ENCODE measurements at regions not wholly inside any gene's neighbourhood (a gene's known extent, or its start where the extent isn't known, plus 50 kb on each side); places are given as distances from the start of the nearest gene placed in this dataset.

- DNase-seq (ENCODE audit: low spot score) = no peak
- no peak for TF ChIP-seq CTCF (IDR thresholded peaks at IDR 0.05; ENCODE audit: extremely low read depth, missing control alignments)
Observed at GRCh38 chr6:1076531-1077459, 235.1 kb upstream of the FOXQ1 start.

- no peak for TF ChIP-seq CTCF (IDR thresholded peaks at IDR 0.05; ENCODE audit: extremely low read depth, missing control alignments)
- DNase-seq (ENCODE audit: low spot score) = no peak
Observed at GRCh38 chr6:1075880-1076279, 236.0 kb upstream of the FOXQ1 start.

- no peak for DNase-seq (ENCODE audit: low spot score)
- TF ChIP-seq CTCF (IDR thresholded peaks at IDR 0.05; ENCODE audit: extremely low read depth, missing control alignments) = no peak
Observed at GRCh38 chr6:1075444-1075843, 236.5 kb upstream of the FOXQ1 start.

- TF ChIP-seq CTCF (IDR thresholded peaks at IDR 0.05; ENCODE audit: extremely low read depth, missing control alignments) = no peak
- no peak for DNase-seq (ENCODE audit: low spot score)
Observed at GRCh38 chr6:1070085-1070521, 241.8 kb upstream of the FOXQ1 start.

- TF ChIP-seq CTCF (IDR thresholded peaks at IDR 0.05; ENCODE audit: extremely low read depth, missing control alignments) = no peak
- DNase-seq (ENCODE audit: low spot score) = no peak
Observed at GRCh38 chr6:1068905-1069304, 243.0 kb upstream of the FOXQ1 start.

- TF ChIP-seq CTCF (IDR thresholded peaks at IDR 0.05; ENCODE audit: extremely low read depth, missing control alignments) = no peak
Observed at GRCh38 chr6:1068068-1068467, 243.8 kb upstream of the FOXQ1 start.

GRCh38 chr6:1067346-1067745 is 244.6 kb upstream of the FOXQ1 start:
- no peak for DNase-seq (ENCODE audit: low spot score)
- no peak for TF ChIP-seq CTCF (IDR thresholded peaks at IDR 0.05; ENCODE audit: extremely low read depth, missing control alignments)

More at GRCh38 chr6:1068068-1068467, 243.8 kb upstream of the FOXQ1 start:
- DNase-seq (ENCODE audit: low spot score) = no peak

Data from GM20000 (cell line).